ENCODE measurements at regions not wholly inside any gene's neighbourhood (a gene's known extent, or its start where the extent isn't known, plus 50 kb on each side); places are given as distances from the start of the nearest gene placed in this dataset.

- TF ChIP-seq REST (IDR thresholded peaks at IDR 0.05; ENCODE audit: unreplicated experiment) (no peak), STAT1 (IDR thresholded peaks at IDR 0.05; ENCODE audit: unreplicated experiment) (no peak)
Observed at GRCh38 chr18:73087282-73087977, 219.6 kb upstream of the NETO1 start (continued).

- Mint-ChIP-seq H3K4me1 (0 out of 3 replicates have a peak, but pooled peaks cover 2% of the 10 kb centered on the region), H3K27ac (no peak overlapping the region), H3K4me3 (no peak overlapping the region), H3K36me3 (ENCODE audit: low read depth) (no peaks in the 10 kb centered on the region), H3K27me3 (ENCODE audit: insufficient read depth, low read depth, poor library complexity) (no peaks in the 10 kb centered on the region), H3K9me3 (no peaks in the 10 kb centered on the region)
- H3K27ac ChIP-seq (ENCODE audit: low read depth) = no peak overlapping the region
- no peaks in the 10 kb centered on the region for H3K9me2 ChIP-seq (ENCODE audit: insufficient read depth)
- H3F3A ChIP-seq (replicated peaks; ENCODE audit: low read depth) = no peaks in the 10 kb centered on the region
- H3K4me1 ChIP-seq (ENCODE audit: insufficient read depth) = no peaks in the 10 kb centered on the region
- no peak for ATAC-seq
- no peak overlapping the region for H3K4me3 ChIP-seq
- DNase-seq (ENCODE audit: low spot score) = no peak
- H3K36me3 ChIP-seq (ENCODE audit: insufficient read depth) = no peaks in the 10 kb centered on the region
- no peak overlapping the region for H2AFZ ChIP-seq
- no peaks in the 10 kb centered on the region for H3K79me2 ChIP-seq (replicated peaks; ENCODE audit: insufficient read depth)
- no peaks in the 10 kb centered on the region for H3K27me3 ChIP-seq (ENCODE audit: insufficient read depth)
- no peaks in the 10 kb centered on the region for H4K20me1 ChIP-seq (replicated peaks; ENCODE audit: insufficient read depth)
- no peak overlapping the region for H3K4me2 ChIP-seq
- TF ChIP-seq NANOG (IDR thresholded peaks at IDR 0.05; ENCODE audit: borderline replicate concordance) (no peak), CREB1 (CRISPR knock-in tag; IDR thresholded peaks at IDR 0.05; ENCODE audit: low read depth) (no peak), EZH2phosphoT487 (IDR thresholded peaks at IDR 0.05; ENCODE audit: unreplicated experiment) (no peak), ZNF114 (CRISPR knock-in tag; IDR thresholded peaks at IDR 0.05) (no peak), ETS1 (IDR thresholded peaks at IDR 0.05) (no peak), REST (IDR thresholded peaks at IDR 0.05; ENCODE audit: unreplicated experiment) (no peak), CTCF (conservative IDR thresholded peaks at IDR 0.05; ENCODE audit: low read depth in 2 of 2) (no peak), JUNB (IDR thresholded peaks at IDR 0.05; ENCODE audit: unreplicated experiment) (no peak), ZNF331 (CRISPR knock-in tag; IDR thresholded peaks at IDR 0.05; ENCODE audit: low read depth) (no peak), STAT1 (IDR thresholded peaks at IDR 0.05; ENCODE audit: unreplicated experiment) (no peak), POLR2AphosphoS5 (IDR thresholded peaks at IDR 0.05; ENCODE audit: low read depth) (no peak)
Observed at GRCh38 chr18:73079920-73080319, 212.1 kb upstream of the NETO1 start.

Data from GM23338 (cell line).